ENCODE measurements at regions not wholly inside any gene's neighbourhood (a gene's known extent, or its start where the extent isn't known, plus 50 kb on each side); places are given as distances from the start of the nearest gene placed in this dataset.

DNA sequence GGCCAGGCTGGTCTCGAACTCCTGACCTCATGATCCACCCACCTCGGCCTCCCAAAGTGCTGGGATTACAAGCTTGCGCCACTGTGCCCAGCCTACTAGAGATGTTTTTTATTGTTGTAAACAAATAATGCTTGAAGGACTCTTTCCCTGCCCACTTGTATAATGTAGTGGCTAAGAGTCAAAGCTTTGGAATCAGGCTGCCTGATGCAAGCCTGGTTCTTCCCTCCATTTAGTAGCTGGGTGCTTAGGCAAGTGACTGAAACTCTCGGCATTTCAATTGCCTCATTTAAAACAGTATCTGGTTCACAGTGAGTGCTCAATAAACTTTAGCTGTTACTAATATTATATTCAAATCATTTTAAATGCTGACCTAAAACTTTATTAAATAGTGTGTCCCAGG, 144.2 kb upstream of the FOXN2 start:
- no peaks in the 10 kb centered on the region for H3K27me3 Mint-ChIP-seq
- H3K27ac Mint-ChIP-seq, result no peak overlapping the region
- no peak overlapping the region for H3K4me3 Mint-ChIP-seq
- H3K9me3 Mint-ChIP-seq, result peaks cover 4% of the 10 kb centered on the region
- H3K36me3 Mint-ChIP-seq, result peaks cover 7% of the 10 kb centered on the region
- no peaks in the 10 kb centered on the region for H3K4me1 Mint-ChIP-seq

DNA sequence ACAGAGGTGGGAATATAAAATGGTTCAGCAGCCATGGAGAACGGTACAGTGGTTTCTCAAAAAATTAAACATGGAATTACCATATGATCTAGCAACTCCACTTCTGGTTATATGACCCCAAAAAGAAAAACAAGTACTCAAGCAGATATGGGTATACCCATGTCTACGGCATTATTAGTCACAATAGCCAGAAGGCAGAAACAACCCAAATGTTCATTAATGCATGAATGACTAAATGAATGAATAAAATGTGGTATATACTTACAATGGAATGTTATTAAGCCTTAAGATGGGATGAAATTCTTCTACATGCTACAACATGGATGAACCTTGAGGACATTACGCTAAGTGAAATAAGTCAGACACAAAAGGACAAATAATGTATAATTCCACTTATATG, 141.3 kb upstream of the FOXN2 start:
- H3K27me3 Mint-ChIP-seq, result peaks cover 2% of the 10 kb centered on the region
- no peaks in the 10 kb centered on the region for H3K4me1 Mint-ChIP-seq
- no peak overlapping the region for H3K4me3 Mint-ChIP-seq
- H3K9me3 Mint-ChIP-seq, result peaks cover 4% of the 10 kb centered on the region
- H3K27ac Mint-ChIP-seq, result no peak overlapping the region
- H3K36me3 Mint-ChIP-seq, result peaks cover 2% of the 10 kb centered on the region

DNA sequence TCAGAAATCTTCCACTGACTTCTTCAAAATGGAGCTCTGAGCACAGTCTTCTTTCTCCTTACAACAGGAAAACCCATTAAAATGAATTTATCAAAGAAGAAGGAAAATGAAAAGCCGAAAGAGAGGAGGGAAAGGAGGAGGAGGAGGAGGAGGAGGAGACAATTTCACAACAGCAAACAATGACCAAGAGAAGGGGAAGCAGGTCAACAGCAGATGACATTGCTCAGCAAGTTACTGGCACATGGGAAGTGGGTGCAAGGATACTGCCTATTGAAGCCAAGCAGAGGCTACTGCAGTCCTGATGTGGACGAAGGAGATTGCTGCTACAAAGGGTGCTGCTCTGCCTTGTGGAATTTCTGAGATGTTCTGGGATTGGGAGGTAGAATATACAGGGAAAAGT, 140.0 kb upstream of the FOXN2 start:
- peaks cover 4% of the 10 kb centered on the region for H3K9me3 Mint-ChIP-seq
- no peaks in the 10 kb centered on the region for H3K4me1 Mint-ChIP-seq
- no peak overlapping the region for H3K4me3 Mint-ChIP-seq
- H3K36me3 Mint-ChIP-seq, result peaks cover 2% of the 10 kb centered on the region
- H3K27me3 Mint-ChIP-seq, result peaks cover 2% of the 10 kb centered on the region
- H3K27ac Mint-ChIP-seq, result no peak overlapping the region

DNA sequence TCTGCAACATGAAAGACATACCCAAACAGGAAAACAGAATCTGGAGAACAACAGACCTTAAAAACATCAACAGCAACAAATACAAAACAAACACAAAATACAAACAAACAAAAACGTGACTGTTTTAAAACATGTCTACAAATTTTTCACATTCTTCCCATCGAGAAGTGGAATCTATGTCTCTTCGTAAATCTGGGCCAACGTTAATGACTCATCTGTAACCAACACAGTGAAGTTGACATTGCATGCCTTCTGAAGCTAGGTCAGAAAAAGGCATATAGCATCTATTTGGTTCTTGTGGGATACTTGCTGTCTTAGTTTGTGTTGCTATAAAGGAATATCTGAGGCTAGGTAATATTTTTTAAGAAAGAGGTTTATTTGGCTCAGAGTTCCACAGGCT, 139.2 kb upstream of the FOXN2 start:
- Mint-ChIP-seq H3K4me3 (no peak overlapping the region), H3K4me1 (no peaks in the 10 kb centered on the region), H3K27ac (no peak overlapping the region), H3K27me3 (peaks cover 2% of the 10 kb centered on the region), H3K9me3 (peaks cover 4% of the 10 kb centered on the region), H3K36me3 (peaks cover 2% of the 10 kb centered on the region)

DNA sequence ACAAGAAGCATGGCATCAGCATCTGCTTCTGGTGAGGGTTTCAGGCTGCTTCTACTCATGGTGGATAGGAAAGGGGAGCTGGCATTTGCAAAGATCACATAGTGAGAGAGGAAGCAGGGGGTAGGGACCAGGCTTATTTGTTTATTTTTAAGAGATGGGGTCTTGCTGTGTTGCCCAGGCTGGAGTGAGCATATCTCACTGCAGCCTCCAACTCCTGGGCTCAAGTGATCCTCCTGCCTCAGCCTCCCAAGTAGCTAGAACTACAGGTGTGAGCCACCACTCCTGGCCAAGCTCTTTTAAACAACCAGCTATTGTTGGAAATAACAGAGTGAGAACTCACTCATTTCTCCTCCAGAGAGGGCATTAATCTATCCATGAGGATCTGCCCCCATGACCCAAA, 138.8 kb upstream of the FOXN2 start:
- H3K27ac Mint-ChIP-seq, result no peak overlapping the region
- H3K27me3 Mint-ChIP-seq, result peaks cover 2% of the 10 kb centered on the region

GRCh38 chr2:48176876-48177275, 137.6 kb upstream of the FOXN2 start:
- H3K27ac Mint-ChIP-seq, result no peak overlapping the region
- H3K9me3 Mint-ChIP-seq, result peaks cover 4% of the 10 kb centered on the region
- H3K4me3 Mint-ChIP-seq, result no peak overlapping the region
- H3K4me1 Mint-ChIP-seq, result no peaks in the 10 kb centered on the region
- peaks cover 2% of the 10 kb centered on the region for H3K36me3 Mint-ChIP-seq
- H3K27me3 Mint-ChIP-seq, result peaks cover 2% of the 10 kb centered on the region

More for the DNA sequence above, 138.8 kb upstream of the FOXN2 start:
- no peaks in the 10 kb centered on the region for H3K4me1 Mint-ChIP-seq
- peaks cover 2% of the 10 kb centered on the region for H3K36me3 Mint-ChIP-seq
- peaks cover 4% of the 10 kb centered on the region for H3K9me3 Mint-ChIP-seq
- no peak overlapping the region for H3K4me3 Mint-ChIP-seq

DNA sequence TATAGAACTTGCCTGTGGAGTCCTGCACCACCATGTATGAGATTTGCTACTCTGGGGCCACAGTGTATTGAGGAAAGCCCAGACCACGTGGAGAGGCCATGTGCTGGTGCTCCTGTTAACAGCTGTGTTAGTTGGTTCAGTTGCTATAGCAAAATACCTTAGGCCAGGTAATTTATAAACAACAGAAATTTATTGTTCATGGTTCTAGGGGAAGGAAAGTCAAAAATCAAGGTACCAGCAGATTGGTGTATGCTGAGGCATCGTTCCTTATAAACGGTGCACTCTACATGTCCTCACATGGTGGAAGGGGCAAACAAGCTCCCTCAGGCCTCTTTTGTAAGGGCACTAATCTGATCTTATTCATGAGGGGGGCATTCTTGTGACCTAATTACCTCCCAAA, 135.9 kb upstream of the FOXN2 start:
- Mint-ChIP-seq H3K9me3 (peaks cover 4% of the 10 kb centered on the region), H3K27ac (no peak overlapping the region), H3K27me3 (peaks cover 2% of the 10 kb centered on the region), H3K36me3 (peaks cover 5% of the 10 kb centered on the region), H3K4me3 (no peak overlapping the region), H3K4me1 (no peaks in the 10 kb centered on the region)

- Mint-ChIP-seq H3K9me3 (peaks cover 4% of the 10 kb centered on the region), H3K4me1 (no peaks in the 10 kb centered on the region), H3K27me3 (peaks cover 2% of the 10 kb centered on the region), H3K27ac (no peak overlapping the region), H3K4me3 (no peak overlapping the region), H3K36me3 (peaks cover 5% of the 10 kb centered on the region)
These were observed 133.9 kb upstream of the FOXN2 start for GRCh38 chr2:48180557-48180956.

DNA sequence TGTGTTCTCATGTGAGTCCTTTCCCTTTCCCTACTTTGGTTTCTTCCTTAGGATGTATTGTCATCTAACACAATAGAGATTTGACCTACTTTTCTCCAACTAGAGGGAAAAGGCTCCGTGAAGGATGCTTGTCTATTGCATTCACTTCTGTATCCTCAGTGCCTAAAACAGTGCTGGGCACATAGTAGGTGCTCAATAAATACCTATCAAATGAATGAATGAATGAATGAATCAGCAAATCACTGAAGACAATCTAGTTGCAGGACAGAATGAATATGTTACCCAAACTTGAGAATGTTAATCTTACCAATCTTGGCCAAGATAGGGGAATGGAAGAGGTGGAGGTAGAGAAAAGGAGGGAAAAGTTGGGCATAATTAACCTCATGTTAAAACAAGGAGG, 131.2 kb upstream of the FOXN2 start:
- Mint-ChIP-seq H3K4me3 (no peak overlapping the region), H3K27ac (no peak overlapping the region), H3K9me3 (no peaks in the 10 kb centered on the region), H3K36me3 (peaks cover 2% of the 10 kb centered on the region), H3K4me1 (no peaks in the 10 kb centered on the region), H3K27me3 (no peaks in the 10 kb centered on the region)

GRCh38 chr2:48183991-48184390, 130.5 kb upstream of the FOXN2 start:
- Mint-ChIP-seq H3K4me3 (no peak overlapping the region), H3K9me3 (no peaks in the 10 kb centered on the region), H3K27ac (no peak overlapping the region), H3K4me1 (no peaks in the 10 kb centered on the region), H3K36me3 (peaks cover 2% of the 10 kb centered on the region), H3K27me3 (no peaks in the 10 kb centered on the region)

GRCh38 chr2:48187503-48187902, 127.0 kb upstream of the FOXN2 start:
- Mint-ChIP-seq H3K4me1 (no peaks in the 10 kb centered on the region), H3K9me3 (no peaks in the 10 kb centered on the region), H3K27ac (no peak overlapping the region), H3K4me3 (no peak overlapping the region), H3K36me3 (peaks cover 2% of the 10 kb centered on the region), H3K27me3 (no peaks in the 10 kb centered on the region)

DNA sequence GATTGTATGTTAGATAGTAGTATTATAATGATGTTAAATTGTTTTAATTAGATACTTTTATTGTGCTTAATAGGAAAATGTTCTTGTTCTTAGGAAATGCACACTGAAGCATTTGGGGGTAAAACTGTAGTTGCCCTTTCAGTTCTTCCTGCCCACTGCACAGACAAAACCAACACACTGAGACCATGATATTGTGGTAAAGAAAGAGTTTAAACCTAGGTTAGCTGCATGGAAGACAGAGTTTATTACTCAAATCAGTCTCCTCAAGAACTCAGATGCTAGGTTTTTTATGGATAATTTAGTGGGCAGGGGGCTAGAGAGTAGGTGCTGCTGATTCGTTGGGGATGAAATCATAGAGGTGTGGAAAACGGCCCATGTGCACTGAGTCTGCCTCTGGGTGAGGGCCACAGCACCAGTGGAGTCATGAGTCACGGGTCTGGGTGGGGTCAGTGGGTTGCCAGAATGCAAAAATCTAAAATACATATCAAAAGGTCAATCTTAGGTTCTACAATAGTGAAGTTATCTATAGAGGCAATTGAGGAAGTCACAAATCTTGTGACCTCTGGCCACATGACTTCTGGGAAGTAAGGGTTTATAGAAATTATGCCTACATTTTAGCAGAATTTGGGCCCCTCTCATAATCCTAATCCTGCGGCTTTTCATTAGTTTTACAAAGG, 124.8 kb upstream of the FOXN2 start:
- no peaks in the 10 kb centered on the region for H3K9me3 Mint-ChIP-seq
- H3K27ac Mint-ChIP-seq, result no peak overlapping the region
- H3K4me3 Mint-ChIP-seq, result no peak overlapping the region
- H3K27me3 Mint-ChIP-seq, result no peaks in the 10 kb centered on the region
- H3K36me3 Mint-ChIP-seq, result no peaks in the 10 kb centered on the region
- H3K4me1 Mint-ChIP-seq, result no peaks in the 10 kb centered on the region

DNA sequence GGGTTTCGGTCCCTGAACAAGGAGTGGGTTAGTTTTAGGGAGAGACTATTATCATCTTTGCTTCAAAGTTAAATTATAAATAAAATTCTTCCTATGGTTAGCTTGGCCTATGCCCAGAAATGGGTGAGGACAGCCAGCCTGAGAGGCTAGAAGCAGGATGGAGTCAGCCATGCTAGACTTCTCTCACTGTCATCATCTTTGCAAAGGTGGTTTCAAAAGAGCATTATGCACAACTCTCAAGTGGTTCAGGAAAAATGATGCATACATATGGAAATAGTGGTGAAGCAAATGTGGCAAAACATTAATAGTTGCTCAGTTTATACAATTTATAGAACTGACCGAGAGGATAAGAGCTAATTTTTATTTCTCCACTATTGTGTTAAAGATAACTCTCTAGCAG, 124.3 kb upstream of the FOXN2 start:
- Mint-ChIP-seq H3K9me3 (no peaks in the 10 kb centered on the region), H3K36me3 (no peaks in the 10 kb centered on the region), H3K27ac (no peak overlapping the region), H3K4me3 (no peak overlapping the region), H3K4me1 (no peaks in the 10 kb centered on the region), H3K27me3 (no peaks in the 10 kb centered on the region)

DNA sequence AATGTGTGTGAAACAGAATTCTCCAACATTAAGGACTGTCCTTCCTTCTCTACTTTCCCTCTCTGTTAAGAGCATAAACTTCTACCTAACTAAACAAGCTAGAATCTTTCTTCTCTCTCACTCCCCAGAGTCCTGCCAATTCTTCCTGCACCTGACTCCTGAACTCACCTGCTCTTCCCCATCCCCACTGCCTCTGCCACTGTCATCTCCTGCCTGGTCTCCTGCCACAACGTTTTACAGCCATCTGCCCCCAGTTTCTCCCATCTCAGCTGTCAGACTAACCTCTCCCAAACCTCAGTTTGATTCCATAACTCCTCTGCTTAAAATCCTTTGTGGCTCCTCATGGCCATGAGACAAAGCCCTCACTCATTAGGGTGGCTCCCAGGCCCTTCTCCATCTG, 119.8 kb upstream of the FOXN2 start:
- no peaks in the 10 kb centered on the region for H3K36me3 Mint-ChIP-seq
- H3K9me3 Mint-ChIP-seq, result no peaks in the 10 kb centered on the region
- H3K4me3 Mint-ChIP-seq, result no peak overlapping the region
- H3K27me3 Mint-ChIP-seq, result no peaks in the 10 kb centered on the region
- no peak overlapping the region for H3K27ac Mint-ChIP-seq
- no peaks in the 10 kb centered on the region for H3K4me1 Mint-ChIP-seq

GRCh38 chr2:48195169-48195568, 119.3 kb upstream of the FOXN2 start:
- Mint-ChIP-seq H3K4me3 (no peak overlapping the region), H3K4me1 (no peaks in the 10 kb centered on the region), H3K27me3 (no peaks in the 10 kb centered on the region), H3K36me3 (no peaks in the 10 kb centered on the region), H3K9me3 (no peaks in the 10 kb centered on the region), H3K27ac (no peak overlapping the region)

- Mint-ChIP-seq H3K4me1 (no peaks in the 10 kb centered on the region), H3K4me3 (no peak overlapping the region), H3K9me3 (no peaks in the 10 kb centered on the region), H3K36me3 (peaks cover 2% of the 10 kb centered on the region), H3K27ac (no peak overlapping the region), H3K27me3 (no peaks in the 10 kb centered on the region)
These were observed 116.9 kb upstream of the FOXN2 start for GRCh38 chr2:48197618-48198017.

DNA sequence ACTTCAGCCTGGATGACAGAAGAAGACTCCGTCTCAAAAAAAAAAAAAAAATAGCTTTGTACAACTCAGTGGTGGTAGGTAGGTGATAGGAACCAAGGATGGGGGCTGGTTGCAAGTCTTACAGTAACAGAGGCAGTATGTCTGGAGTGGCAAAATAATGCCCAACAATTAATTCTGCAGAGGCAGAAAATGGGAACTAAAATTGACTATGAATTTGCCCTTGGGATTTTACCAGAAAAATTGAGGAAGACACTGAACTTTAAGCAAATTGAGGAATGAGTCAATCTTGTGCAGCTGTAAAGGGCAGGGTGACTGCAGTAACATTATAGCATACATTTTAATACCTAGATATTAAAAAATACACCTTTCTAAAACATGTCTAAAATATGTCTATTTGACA, 116.1 kb upstream of the FOXN2 start:
- Mint-ChIP-seq H3K4me1 (no peaks in the 10 kb centered on the region), H3K27me3 (no peaks in the 10 kb centered on the region), H3K36me3 (peaks cover 2% of the 10 kb centered on the region), H3K27ac (no peak overlapping the region), H3K4me3 (no peak overlapping the region), H3K9me3 (no peaks in the 10 kb centered on the region)

Data from activated naive CD4-positive, alpha-beta T cell treated with anti-CD3 and anti-CD28 coated beads, Interleukin-2, amount 50 U/mL, for 24 hours (primary cell).